GM10266 (cell line): ENCODE measurements at regions not wholly inside any gene's neighbourhood (a gene's known extent, or its start where the extent isn't known, plus 50 kb on each side); places are given as distances from the start of the nearest gene placed in this dataset.

Source experiments
- DNase-seq: peaks from one replicate; pipeline ENCODE4 v3.0.0; 2012; ENCODE audit errors: extremely low spot score
- TF ChIP-seq, protein P1 (sequence below): IDR thresholded peaks from 2 replicates; pipeline ENCODE4 v1.5.1; 2012; ENCODE audit warnings: mild to moderate bottlenecking, low read depth; ENCODE audit not compliant: control insufficient read depth, insufficient read depth; ENCODE audit errors: missing control alignments

DNA sequence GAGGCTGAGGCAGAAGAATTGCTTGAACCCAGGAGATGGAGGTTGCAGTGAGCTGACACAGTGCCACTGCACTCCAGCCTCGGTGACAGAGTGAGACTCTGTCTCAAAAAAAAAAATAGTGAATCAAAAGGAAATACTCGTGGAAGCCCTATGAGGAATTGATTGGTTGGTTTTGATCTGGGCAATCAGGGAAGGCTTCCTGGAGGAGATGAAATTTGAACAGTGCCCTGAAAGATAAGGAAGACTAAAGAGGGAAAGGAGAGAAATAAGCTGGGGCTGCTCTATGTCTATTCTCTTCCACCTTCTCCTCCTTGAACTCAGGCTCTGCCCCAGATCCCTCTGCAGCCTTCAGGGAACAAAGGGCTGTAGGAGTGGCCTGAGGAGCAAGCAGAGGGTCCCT lies 54.1 kb downstream of the IRF2BPL start:
- TF ChIP-seq, protein P1, sequence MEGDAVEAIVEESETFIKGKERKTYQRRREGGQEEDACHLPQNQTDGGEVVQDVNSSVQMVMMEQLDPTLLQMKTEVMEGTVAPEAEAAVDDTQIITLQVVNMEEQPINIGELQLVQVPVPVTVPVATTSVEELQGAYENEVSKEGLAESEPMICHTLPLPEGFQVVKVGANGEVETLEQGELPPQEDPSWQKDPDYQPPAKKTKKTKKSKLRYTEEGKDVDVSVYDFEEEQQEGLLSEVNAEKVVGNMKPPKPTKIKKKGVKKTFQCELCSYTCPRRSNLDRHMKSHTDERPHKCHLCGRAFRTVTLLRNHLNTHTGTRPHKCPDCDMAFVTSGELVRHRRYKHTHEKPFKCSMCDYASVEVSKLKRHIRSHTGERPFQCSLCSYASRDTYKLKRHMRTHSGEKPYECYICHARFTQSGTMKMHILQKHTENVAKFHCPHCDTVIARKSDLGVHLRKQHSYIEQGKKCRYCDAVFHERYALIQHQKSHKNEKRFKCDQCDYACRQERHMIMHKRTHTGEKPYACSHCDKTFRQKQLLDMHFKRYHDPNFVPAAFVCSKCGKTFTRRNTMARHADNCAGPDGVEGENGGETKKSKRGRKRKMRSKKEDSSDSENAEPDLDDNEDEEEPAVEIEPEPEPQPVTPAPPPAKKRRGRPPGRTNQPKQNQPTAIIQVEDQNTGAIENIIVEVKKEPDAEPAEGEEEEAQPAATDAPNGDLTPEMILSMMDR, result no peak
- DNase-seq, result no peak

DNA sequence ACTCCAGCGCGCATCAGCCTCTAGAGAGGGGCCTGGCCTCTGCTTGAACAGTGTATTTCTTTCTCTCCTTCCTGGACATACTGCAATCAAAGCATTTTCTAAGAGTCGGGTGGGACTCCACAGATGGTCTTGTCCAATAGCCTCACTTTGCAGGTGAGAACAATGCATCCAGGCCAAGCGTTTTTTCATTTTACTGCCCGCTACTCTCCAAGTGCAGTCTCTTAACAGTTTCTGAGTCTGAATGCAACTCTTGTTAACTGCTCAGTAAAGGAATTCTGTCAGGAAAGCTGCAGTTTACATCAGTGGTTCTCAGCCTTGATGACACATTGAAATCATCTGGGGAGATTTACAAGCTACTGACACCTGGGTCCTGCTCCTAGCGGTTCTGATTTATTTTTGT lies 57.0 kb downstream of the IRF2BPL start:
- no peak for DNase-seq
- TF ChIP-seq, protein P1, result no peak

DNA sequence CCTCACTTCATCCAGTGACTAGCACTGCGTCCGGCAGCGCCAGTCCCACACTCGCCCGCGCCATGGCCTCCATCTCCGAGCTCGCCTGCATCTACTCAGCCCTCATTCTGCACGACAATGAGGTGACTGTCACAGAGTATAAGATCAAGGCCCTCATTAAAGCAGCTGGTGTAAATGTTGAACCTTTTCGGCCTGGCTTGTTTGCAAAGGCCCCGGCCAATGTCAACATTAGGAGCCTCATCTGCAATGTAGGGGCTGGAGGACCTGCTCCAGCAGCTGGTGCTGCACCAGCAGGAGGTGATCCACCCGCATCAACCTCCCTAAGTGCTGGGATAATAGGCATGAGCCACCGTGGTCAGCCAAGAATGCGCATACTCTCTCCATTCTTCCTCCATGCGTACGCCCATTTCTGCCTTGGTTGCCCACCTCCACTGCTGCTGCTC lies 59.9 kb downstream of the IRF2BPL start:
- TF ChIP-seq, protein P1, result no peak
- DNase-seq, result no peak

DNA sequence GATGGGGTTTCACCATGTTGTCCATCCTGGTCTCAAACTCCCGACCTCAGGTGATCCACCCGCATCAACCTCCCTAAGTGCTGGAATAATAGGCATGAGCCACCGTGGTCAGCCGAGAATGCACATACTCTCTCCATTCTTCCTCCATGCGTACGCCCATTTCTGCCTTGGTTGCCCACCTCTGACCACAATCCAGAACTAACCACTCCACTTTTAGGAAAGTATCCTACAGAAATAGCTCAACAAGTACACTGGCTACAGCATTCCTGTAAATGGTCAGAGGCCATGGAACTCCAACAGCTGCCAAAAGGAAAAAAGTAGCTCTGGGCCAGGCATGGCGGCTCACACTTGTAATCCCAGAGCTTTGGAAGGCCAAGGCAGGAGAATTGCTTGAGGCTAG lies 60.7 kb downstream of the IRF2BPL start:
- TF ChIP-seq, protein P1, result no peak
- DNase-seq, result no peak

DNA sequence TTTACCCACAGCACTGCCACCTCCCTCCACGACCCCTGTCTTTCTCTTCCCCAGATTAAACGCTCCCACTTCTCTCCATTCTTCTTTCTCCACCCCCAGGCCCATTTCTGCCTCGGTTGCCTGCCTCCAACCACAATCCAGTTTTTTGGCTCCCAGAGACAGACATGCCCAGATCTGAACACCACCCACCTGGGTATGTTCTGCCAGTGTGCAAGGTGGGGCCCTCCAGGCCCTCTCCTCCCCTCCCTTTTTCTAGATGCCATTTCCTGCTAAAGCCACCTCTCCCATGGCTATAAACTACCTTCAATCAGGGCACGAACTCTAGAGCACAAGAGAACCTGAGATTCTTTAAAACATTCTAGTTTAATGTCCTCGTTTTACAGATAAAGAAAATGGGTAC lies 63.3 kb downstream of the IRF2BPL start:
- TF ChIP-seq, protein P1, result no peak
- DNase-seq, result no peak

DNA sequence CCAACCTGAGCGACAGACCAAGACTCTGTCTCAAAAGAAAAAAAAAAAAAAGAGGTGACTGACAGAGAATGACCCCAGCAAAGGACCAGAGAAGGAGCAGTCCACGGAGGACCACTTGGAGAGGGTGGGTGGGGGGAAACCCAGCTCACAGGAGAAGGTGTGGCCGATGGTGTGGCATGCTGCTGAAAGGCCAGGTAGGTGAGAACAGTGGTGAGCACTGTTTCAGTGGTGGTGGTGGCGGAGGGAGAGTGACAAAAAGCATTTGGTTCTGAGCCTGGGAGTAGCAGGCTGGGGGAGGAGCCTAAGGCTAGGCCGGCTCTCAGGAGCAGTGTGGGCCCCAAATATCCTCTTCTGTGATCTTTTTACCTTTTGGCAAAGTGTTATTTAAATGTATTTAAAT lies 63.8 kb downstream of the IRF2BPL start:
- TF ChIP-seq, protein P1, result no peak
- DNase-seq, result peak; percentile 55

DNA sequence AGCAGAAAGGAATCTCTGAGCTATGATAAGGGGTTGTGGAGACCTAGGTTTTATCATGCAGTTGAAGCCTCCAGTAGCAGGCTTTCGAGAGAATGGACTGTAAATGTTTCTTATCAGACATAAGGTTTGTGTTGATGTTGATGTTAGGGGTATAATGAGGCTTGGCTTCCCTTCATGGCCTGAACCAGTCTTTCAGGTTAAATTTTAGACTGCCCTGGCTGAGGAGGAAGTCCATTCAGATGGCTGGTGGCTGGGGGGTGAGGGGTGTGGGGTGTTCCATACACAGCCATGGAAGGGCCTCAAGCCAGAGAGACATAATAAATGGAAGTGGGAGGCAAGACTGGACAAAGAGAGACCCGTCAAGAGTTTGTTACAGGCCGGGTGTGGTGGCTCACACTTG lies 65.1 kb downstream of the IRF2BPL start:
- no peak for DNase-seq
- TF ChIP-seq, protein P1, result no peak
